GM12891 (cell line): ENCODE measurements at regions not wholly inside any gene's neighbourhood (a gene's known extent, or its start where the extent isn't known, plus 50 kb on each side); places are given as distances from the start of the nearest gene placed in this dataset.

Experiments used
- DNase-seq: peaks from one replicate; pipeline ENCODE4 v3.0.0; 2011; ENCODE audit warnings: low spot score; ENCODE audit not compliant: insufficient read length
- FAIRE-seq: peaks from 2 replicates; lab custom pipeline; 2011; peaks lifted over from hg19 to GRCh38; lab: Jason Lieb, UNC
- PAX5 ChIP-seq: IDR thresholded peaks from 2 replicates; pipeline ENCODE4 v1.6.1; 2011; ENCODE audit warnings: low read length, moderate library complexity, mild to moderate bottlenecking; ENCODE audit not compliant: insufficient read depth, severe bottlenecking
- POLR2A ChIP-seq: IDR thresholded peaks from 2 replicates; pipeline ENCODE4 v1.6.1; 2011; ENCODE audit warnings: low read depth, low read length, control low read depth
- POLR2AphosphoS5 ChIP-seq: IDR thresholded peaks from 2 replicates; pipeline ENCODE4 v1.6.1; 2011; ENCODE audit warnings: low read depth, low read length, control low read depth
- POU2F2 ChIP-seq: IDR thresholded peaks from 2 replicates; pipeline ENCODE4 v1.6.1; 2011; ENCODE audit warnings: low read depth, mild to moderate bottlenecking, control low read depth, low read length, moderate library complexity
- SPI1 ChIP-seq: IDR thresholded peaks from 2 replicates; pipeline ENCODE4 v1.6.1; 2011; ENCODE audit warnings: low read depth, low read length, control low read depth
- TAF1 ChIP-seq: IDR thresholded peaks from 2 replicates; pipeline ENCODE4 v1.6.1; 2011; ENCODE audit warnings: low read depth, low read length, control low read depth

DNA sequence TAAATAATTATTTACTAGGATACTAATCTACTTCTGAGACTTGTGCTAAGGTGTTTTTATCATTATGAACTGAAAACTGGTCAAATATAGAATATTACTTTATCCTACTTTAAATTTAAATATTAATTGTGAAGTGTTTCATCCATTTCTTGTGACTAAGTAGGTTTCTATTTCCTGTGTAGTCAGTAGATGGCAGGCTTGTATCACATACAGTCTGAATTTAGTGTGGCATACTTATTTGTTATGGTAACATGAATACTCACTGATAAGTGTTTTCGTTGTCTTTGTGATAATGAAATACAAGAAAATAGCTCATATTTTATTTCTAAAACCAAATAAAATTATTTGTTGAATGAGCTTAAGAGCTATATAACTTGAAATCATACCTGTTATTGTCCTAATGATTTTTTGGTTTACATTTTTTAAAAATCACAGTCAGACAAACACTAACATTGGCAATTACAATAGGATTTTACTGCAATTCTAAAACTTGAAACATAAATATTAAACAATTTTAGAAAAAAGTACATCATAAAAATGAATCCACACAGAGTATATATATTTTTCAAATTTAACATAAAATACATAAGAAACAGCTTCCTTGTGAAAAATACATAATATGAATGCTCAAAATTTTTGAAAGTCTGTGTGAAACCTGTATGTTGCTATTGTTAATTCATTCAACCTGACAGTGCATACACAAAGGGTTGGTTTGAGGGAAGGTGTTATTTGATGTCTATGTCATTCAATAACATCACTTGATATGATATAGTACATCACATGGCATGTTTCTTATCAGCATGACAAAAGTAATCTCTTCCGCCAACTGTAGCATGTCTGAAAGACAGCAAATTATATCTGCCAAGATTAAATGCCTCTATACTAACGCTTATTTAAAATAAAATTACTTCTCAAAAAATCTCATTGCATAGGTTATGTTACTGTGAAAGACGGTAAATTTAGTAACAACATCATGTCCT lies 904.8 kb upstream of the PCDH20 start:
- FAIRE-seq (peak; percentile 51), DNase-seq (no peak)

DNA sequence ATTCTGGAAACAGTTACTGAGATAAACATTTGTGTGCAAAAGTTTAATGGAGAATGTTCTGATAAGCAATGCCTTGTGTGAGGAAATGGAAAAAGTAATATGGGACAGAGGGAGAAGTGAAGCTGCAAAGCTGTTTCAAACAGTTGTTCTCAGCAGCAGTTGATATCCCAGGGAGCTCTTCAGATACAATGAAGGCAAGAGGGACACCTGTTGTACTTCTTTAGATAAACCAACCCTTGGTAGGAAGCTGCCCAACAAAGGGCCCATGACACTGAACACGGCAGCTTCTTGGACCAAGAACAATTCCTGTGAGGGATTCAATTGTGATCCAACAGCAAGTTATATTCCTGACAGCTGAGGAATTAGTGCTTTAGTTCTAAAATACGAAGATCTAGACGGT lies 894.3 kb upstream of the PCDH20 start:
- TF ChIP-seq SPI1 (no peak), POU2F2 (no peak), POLR2A (no peak), POLR2AphosphoS5 (no peak), PAX5 (no peak), TAF1 (no peak)
- no peak for FAIRE-seq
- no peak for DNase-seq

More for the DNA sequence above, 904.8 kb upstream of the PCDH20 start:
- no peak for TF ChIP-seq SPI1
- no peak for TF ChIP-seq TAF1
- TF ChIP-seq PAX5 = no peak
- no peak for TF ChIP-seq POLR2AphosphoS5
- no peak for TF ChIP-seq POU2F2
- no peak for TF ChIP-seq POLR2A

DNA sequence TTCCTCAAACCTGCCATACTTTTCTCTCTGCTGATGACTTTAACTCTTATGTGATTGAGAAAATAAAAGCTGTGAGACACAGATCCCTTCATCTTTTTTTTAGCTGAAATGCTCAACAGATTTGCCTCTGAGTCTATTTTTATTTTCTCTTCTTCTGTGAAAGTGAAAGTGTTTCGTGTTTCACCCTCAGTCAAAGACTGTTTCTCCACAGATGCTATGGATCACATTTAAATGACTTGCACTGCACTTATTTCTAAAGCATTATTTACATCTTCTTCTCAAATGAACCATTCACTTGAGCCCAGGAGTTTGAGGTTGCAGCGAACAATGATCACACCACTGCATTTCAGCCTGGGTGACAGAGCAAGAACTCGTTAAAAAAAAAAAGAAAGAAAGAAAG lies 890.1 kb upstream of the PCDH20 start:
- TF ChIP-seq POLR2AphosphoS5 (no peak), POLR2A (no peak), PAX5 (no peak), SPI1 (no peak), POU2F2 (no peak), TAF1 (no peak)

DNA sequence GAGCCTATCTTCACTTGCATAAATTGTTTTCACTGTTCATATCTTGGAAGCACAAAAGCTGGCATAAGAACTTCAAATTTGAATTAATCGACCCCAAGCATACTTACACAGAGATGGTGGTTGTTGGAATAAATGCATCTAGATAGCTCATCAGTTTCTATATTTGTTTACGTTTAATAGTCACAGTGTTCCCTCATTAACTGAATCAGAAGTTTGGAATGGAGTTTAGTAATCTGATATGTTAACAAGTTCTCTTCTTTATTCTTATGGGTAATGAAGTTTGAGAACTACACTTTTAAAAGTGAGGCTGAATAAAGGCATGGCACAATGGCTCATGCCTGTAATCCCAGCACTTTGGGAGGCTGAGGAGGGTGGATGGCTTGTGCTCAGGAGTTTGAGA lies 886.7 kb upstream of the PCDH20 start:
- FAIRE-seq (no peak), DNase-seq (no peak)
- no peak for TF ChIP-seq TAF1
- TF ChIP-seq POLR2AphosphoS5 = no peak
- no peak for TF ChIP-seq POU2F2
- TF ChIP-seq PAX5 = no peak
- no peak for TF ChIP-seq SPI1
- no peak for TF ChIP-seq POLR2A

More for the DNA sequence above, 890.1 kb upstream of the PCDH20 start:
- DNase-seq (peak; percentile 7), FAIRE-seq (peak; percentile 28)

DNA sequence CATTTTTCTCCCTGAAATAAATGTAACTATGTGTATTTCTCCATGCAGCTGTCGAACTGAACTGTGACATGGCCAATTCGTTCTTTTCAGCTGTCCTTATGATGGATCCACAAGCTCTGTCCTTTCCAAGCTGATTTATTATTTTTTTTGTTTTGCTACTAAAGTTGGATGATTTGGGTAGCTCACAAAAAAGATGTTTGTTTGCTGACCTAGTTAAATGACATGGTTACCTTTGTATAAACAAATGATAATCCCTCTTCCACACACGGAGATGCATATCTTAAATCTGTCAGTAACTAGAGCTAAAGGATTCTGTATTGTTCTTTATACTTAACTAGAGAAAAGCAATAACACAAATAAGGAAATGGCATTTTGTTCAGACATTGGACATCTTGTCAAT lies 884.3 kb upstream of the PCDH20 start:
- DNase-seq (no peak), FAIRE-seq (peak; percentile 23)

DNA sequence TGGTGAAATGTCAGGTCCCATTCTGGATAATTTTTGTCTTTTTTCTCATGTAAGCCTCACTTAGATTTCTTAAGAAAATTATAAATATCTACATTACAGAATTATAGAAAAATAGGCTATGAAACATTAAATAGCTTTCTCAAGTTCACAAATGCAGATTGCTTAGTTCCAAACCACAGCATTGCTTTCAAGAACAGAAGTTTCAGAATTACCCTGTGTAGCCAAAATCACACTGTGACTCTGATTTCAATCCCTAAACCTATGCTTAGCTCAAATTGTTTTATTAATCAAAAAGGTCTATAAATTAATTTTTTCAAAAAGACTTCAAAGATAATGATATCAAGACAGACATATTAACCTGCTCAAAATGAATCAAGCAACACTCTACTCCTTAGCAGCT lies 881.2 kb upstream of the PCDH20 start:
- no peak for DNase-seq
- no peak for FAIRE-seq
- TF ChIP-seq PAX5 (no peak), SPI1 (no peak), TAF1 (no peak)

More for the DNA sequence above, 884.3 kb upstream of the PCDH20 start:
- TF ChIP-seq POLR2A (no peak), POU2F2 (no peak)

DNA sequence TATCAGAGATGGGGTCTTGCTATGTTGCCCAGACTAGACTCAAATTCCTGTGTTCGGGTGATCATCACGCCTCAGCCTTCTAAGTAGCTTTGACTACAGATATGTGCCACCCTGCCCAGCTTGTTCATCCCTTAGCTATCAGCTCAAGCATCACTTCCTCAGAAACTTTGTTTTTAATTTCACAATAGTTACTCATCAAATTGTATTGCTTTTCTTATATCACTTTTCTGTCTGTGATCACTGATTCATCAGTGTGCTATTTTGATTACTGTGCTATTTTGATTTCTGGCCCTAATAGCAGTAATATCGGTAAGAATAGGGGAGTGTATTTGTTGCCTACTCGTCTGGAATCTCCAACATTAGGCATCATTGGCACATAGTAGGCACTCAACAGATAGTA lies 878.6 kb upstream of the PCDH20 start:
- FAIRE-seq (no peak), DNase-seq (no peak)
- no peak for TF ChIP-seq SPI1
- TF ChIP-seq TAF1 = no peak
- TF ChIP-seq POU2F2 = no peak
- TF ChIP-seq POLR2A = no peak
- no peak for TF ChIP-seq PAX5
- no peak for TF ChIP-seq POLR2AphosphoS5

DNA sequence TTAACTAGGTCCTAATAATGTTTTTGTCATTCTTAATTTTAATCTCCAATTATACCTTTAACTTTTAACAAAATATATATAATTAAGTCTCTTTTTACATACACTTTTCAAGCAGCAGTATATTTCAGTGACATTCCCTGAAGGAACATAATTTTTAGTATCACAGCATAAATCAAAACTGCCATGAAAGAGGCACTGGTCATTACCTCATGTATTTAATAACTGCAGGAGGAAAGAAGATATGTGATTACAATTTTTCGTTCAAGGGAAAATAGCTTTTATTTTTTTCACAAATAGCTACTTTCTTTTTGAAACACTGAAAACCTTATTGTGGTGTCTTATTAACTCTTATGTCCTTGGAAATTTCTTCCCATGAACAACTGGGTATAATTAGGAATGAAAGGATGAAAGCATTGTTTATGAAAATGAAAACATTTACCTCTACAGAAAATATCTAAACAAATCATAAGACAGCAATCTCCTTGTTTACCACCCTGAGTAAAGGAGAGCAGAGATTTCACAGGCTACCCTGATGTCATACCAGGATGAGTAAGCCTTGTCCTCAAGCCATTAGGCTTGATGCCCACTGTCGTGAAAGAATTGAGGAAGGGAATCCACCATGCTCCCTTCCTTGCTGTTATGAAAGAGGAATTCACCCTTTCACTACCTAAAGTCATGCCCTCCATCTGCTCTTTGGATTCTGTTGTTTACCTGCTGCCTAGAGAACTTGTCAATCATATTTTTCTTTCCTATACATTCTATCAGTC lies 877.2 kb upstream of the PCDH20 start:
- TF ChIP-seq SPI1 (peak; percentile 15; the same call in 1 of the 2 replicates), TAF1 (no peak)
- FAIRE-seq = peak; percentile 69
- no peak for DNase-seq

DNA sequence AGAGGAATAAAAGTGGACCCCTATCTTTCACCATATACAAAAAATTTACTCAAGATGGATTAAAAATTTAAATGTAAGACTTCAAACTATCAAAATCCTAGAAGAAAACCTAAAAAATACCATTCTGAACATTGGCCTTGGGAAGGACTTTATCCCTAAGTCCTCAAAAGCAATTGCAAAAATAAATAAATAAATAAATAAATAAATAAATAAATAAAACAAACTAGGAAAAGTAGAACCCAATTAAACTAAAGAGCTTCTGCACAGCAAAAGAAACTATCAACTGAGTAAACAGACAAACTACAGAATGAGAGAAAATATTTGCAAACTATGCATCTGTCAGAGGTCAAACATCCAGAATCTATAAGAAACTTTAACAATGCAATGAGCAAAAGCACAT lies 874.9 kb upstream of the PCDH20 start:
- no peak for FAIRE-seq
- DNase-seq = no peak
- TF ChIP-seq POLR2A = no peak
- no peak for TF ChIP-seq POU2F2
- no peak for TF ChIP-seq POLR2AphosphoS5
- no peak for TF ChIP-seq TAF1
- no peak for TF ChIP-seq PAX5
- TF ChIP-seq SPI1 = no peak

DNA sequence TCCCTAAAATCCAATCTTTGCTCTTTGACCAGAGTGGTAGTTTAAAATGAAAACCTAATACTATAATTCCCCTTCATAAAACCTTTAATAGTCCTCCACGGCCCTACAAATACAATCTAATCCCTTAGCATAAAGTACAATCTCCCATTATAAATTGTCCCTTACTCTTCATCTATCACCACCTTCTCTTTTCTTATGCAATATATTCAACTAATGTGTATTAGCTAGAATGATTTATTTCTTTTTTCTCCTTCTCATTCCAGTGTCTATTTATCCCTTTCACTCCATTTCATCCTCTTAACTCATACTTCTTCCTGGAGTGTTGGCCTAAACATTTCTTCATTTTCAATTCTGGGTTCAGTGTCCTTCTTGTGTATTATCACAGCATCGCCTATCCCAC lies 872.1 kb upstream of the PCDH20 start:
- TF ChIP-seq POLR2AphosphoS5 = no peak
- no peak for TF ChIP-seq POLR2A
- TF ChIP-seq SPI1 = no peak
- TF ChIP-seq TAF1 = no peak
- no peak for TF ChIP-seq PAX5
- no peak for TF ChIP-seq POU2F2
- DNase-seq (no peak), FAIRE-seq (no peak)
